Vagina (tissue), 2 donors: ENCODE measurements at regions not wholly inside any gene's neighbourhood (a gene's known extent, or its start where the extent isn't known, plus 50 kb on each side); places are given as distances from the start of the nearest gene placed in this dataset.

Source experiments
- CTCF ChIP-seq, 3 experiments: fragments of 450-650 bp in 2 of 3; fragments of 200-600 bp in 1 of 3; sonication (generic) in 1 of 3; IDR thresholded peaks; one replicate each; pipeline ENCODE4 v1.5.1; 2017 to 2019; ENCODE audit warnings: antibody characterized with exemption in 3 of 3, mild to moderate bottlenecking in 2 of 3, moderate library complexity in 2 of 3
- POLR2A ChIP-seq, 2 donors: fragments of 450-650 bp; IDR thresholded peaks; one replicate each; pipeline ENCODE4 v1.6.1; 2017; ENCODE audit warnings: antibody characterized with exemption in 2 of 2, mild to moderate bottlenecking in 2 of 2, moderate library complexity in 2 of 2
- POLR2AphosphoS5 ChIP-seq, 2 donors: sonication (generic); formaldehyde crosslinking; IDR thresholded peaks; one replicate each; pipeline ENCODE4 v1.9.0; 2017; ENCODE audit warnings: antibody characterized with exemption in 2 of 2, mild to moderate bottlenecking in 2 of 2, low read depth in 1 of 2; ENCODE audit not compliant: insufficient read depth in 1 of 2

DNA sequence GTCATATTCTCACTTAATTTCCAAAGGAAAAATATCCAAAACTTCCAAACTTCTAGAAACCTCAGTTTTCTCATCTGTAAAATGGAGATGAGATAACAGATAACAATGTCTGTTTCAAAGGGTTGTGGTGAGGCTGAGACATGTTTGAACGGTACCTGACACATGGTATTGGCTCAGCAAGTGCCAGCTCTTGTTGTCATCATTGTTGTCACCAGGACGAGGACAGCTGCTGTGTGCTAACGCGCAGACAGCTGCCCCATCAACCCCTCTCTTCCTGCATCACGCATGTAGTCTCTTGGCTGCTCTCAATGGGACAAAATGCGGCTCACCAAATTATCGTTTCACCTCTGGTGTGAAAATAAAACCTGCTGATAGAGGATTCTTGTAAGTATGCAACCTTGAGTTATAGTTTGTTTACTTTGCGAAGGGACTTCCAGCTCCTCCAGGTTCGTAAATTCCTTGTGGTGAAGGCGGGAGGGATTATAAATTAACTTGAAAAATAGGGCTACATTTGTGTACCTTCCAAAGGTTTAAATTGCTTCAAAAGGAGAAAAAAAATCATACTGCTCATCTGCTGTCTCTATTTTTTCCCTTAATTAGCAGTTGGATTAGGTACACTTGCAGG is 605.4 kb downstream of the BCL11A start:
- TF ChIP-seq POLR2AphosphoS5 (IDR thresholded peaks at IDR 0.05; ENCODE audit: insufficient read depth in 1 of 2, low read depth in 1 of 2) (no peak), CTCF (IDR thresholded peaks at IDR 0.05) (no peak), POLR2A (IDR thresholded peaks at IDR 0.05) (no peak)
